Upper lobe of right lung (tissue), 1 donor: ENCODE measurements at regions not wholly inside any gene's neighbourhood (a gene's known extent, or its start where the extent isn't known, plus 50 kb on each side); places are given as distances from the start of the nearest gene placed in this dataset.

Experiments used
- ATAC-seq: fragments of 200-7000 bp; cut with Tn5 transposase; one replicate; pipeline ENCODE4 v1.9.1; 2020; ENCODE audit warnings: mild to moderate bottlenecking, moderate library complexity
- DNase-seq: peaks from one replicate; pipeline ENCODE4 v3.0.0-alpha.2; 2020
- H3K27ac ChIP-seq: fragments of 200-600 bp; one replicate; pipeline ENCODE4 v1.8.0; 2022
- H3K27me3 ChIP-seq: fragments of 200-600 bp; one replicate; pipeline ENCODE4 v1.8.0; 2022; ENCODE audit warnings: mild to moderate bottlenecking
- H3K36me3 ChIP-seq: fragments of 200-600 bp; one replicate; pipeline ENCODE4 v1.8.0; 2022
- H3K4me1 ChIP-seq: fragments of 200-600 bp; one replicate; pipeline ENCODE4 v1.8.0; 2022
- H3K4me3 ChIP-seq: fragments of 200-600 bp; one replicate; pipeline ENCODE4 v1.8.0; 2022; ENCODE audit warnings: mild to moderate bottlenecking
- H3K9me3 ChIP-seq: fragments of 200-600 bp; one replicate; pipeline ENCODE4 v1.8.0; 2022
- intact Hi-C: fragments of 100-400 bp; cut with DNase I; formaldehyde crosslinking; loops from one replicate; pipeline ENCODE4 v1.11.0; 2022
- TF ChIP-seq, protein P1 (sequence below): fragments of 200-600 bp; IDR thresholded peaks from one replicate; pipeline ENCODE4 v1.8.0; 2022; ENCODE audit warnings: antibody characterized with exemption
- donor health status: DM: no; HTN: yes; CAD: no; lungs with severe emphysema.

DNA sequence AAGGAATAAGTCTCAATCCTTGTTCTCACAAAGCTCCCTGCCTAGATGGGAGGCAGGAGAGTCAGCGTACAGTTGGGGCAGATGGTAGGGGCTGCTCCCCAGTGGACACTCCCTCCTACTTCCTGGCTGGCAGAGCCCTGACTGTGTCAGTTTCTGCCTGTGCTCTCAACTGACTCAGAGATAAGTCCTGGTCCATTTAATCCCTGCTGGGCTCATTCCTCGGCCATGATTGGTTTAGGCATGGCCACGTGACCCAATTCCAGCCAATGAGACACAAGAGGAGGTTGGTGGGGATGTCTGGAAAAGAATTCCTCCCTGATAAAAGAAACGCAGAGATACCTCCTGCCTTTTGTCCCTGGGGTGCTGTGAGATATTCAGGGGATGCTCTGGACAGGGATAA is 118.1 kb upstream of the SLC6A11 start:
- peaks cover 12% of the 10 kb centered on the region for H3K27me3 ChIP-seq
- intact Hi-C loops = no loop called here

DNA sequence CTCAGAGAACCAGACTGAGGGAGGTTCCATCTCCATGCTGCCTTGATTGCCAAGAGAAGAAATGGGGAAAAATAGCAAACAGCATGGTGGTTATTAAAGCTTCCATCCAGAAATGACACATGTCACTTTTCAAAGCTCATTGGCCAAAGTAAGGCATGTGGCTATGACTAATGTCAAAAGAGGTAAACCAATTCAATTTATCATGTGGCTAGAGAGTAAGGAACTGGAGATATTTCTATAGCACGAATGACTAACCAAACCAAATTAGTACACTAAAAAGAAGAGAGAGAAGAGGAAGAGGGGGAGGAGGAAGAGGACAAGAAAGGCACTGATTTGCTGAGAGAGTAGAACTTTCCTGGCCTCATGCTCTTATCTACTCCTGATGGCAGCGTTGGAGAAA is 115.2 kb upstream of the SLC6A11 start:
- DNase-seq = no peak
- H3K9me3 ChIP-seq = no peaks in the 10 kb centered on the region
- H3K4me3 ChIP-seq = no peak overlapping the region
- H3K36me3 ChIP-seq = no peaks in the 10 kb centered on the region
- ATAC-seq = no peak
- H3K27ac ChIP-seq = no peak overlapping the region
- peaks cover 35% of the 10 kb centered on the region for H3K27me3 ChIP-seq
- intact Hi-C loops = no loop called here
- H3K4me1 ChIP-seq = no peaks in the 10 kb centered on the region
- TF ChIP-seq, protein P1, sequence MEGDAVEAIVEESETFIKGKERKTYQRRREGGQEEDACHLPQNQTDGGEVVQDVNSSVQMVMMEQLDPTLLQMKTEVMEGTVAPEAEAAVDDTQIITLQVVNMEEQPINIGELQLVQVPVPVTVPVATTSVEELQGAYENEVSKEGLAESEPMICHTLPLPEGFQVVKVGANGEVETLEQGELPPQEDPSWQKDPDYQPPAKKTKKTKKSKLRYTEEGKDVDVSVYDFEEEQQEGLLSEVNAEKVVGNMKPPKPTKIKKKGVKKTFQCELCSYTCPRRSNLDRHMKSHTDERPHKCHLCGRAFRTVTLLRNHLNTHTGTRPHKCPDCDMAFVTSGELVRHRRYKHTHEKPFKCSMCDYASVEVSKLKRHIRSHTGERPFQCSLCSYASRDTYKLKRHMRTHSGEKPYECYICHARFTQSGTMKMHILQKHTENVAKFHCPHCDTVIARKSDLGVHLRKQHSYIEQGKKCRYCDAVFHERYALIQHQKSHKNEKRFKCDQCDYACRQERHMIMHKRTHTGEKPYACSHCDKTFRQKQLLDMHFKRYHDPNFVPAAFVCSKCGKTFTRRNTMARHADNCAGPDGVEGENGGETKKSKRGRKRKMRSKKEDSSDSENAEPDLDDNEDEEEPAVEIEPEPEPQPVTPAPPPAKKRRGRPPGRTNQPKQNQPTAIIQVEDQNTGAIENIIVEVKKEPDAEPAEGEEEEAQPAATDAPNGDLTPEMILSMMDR = no peak

More for the DNA sequence above, 118.1 kb upstream of the SLC6A11 start:
- no peak overlapping the region for H3K4me3 ChIP-seq
- DNase-seq = no peak
- no peaks in the 10 kb centered on the region for H3K4me1 ChIP-seq
- no peaks in the 10 kb centered on the region for H3K36me3 ChIP-seq
- TF ChIP-seq, protein P1 = no peak
- no peak overlapping the region for H3K27ac ChIP-seq
- no peaks in the 10 kb centered on the region for H3K9me3 ChIP-seq
- no peak for ATAC-seq

DNA sequence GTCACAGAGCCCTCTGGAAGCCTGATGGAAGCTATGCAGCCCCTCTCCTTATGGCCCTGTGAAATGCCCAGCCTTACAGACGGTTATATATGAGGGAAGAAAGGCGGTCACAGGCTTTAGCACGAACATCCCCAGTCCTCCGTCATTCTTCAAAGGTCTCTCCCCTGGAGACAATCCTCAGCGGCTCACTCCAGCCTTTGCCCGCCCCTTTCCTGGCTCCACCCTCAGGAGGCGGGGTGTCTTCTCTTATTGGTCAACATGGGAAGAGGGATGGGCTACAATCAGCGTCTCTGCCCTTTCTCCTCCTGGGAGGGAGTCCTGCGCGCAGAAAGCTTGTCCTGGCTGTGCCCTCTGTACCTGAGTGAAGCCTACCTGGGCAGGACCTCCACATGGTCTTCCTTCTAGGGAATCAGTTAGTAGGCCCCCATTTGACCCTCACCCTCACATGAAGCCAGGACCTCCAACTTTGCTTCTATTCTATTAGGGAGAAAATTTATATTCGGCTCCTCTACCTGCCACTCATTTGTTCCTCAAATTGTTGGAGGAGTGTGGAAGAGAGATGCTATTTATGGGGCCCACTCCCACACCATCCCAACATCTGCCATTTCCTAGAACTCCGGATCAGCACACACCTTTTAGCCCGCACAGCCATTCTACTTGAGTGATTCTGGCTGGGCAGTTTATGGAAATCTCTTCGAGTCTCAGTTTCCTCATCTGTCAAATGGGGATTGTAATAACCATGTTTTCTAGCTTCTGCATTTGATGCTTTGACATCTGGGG is 112.9 kb upstream of the SLC6A11 start:
- Histone ChIP-seq H3K9me3 (no peaks in the 10 kb centered on the region), H3K4me3 (no peak overlapping the region), H3K27ac (no peak overlapping the region), H3K27me3 (peaks cover 55% of the 10 kb centered on the region), H3K4me1 (no peaks in the 10 kb centered on the region), H3K36me3 (no peaks in the 10 kb centered on the region)
- DNase-seq = no peak
- intact Hi-C loops = no loop called here
- TF ChIP-seq, protein P1 = no peak
- no peak for ATAC-seq

DNA sequence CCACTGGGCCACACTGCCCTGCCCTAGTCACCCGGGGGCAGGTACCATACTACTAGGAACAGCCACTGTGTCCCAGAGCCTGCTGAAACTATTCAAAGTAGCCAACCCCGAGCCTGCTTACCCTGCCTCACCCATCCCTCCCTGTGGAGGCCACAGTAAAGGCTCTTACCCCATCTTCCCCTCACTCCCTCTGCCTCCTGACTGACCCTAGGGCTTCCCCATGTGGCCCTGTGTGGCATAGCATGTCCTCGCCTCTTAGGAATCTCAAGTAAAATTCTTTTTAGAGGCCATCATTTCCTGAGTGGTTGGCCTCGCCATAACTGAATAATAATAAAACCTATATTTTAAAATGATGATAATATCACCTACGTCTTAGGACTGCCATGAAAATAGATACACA is 112.2 kb upstream of the SLC6A11 start:
- H3K36me3 ChIP-seq = no peaks in the 10 kb centered on the region
- no peak for DNase-seq
- H3K27me3 ChIP-seq = peaks cover 62% of the 10 kb centered on the region
- no peak overlapping the region for H3K4me3 ChIP-seq
- no peak overlapping the region for H3K27ac ChIP-seq
- H3K9me3 ChIP-seq = no peaks in the 10 kb centered on the region
- peak; percentile 32 for ATAC-seq
- TF ChIP-seq, protein P1 = no peak
- H3K4me1 ChIP-seq = no peaks in the 10 kb centered on the region
- intact Hi-C loops = no loop called here

DNA sequence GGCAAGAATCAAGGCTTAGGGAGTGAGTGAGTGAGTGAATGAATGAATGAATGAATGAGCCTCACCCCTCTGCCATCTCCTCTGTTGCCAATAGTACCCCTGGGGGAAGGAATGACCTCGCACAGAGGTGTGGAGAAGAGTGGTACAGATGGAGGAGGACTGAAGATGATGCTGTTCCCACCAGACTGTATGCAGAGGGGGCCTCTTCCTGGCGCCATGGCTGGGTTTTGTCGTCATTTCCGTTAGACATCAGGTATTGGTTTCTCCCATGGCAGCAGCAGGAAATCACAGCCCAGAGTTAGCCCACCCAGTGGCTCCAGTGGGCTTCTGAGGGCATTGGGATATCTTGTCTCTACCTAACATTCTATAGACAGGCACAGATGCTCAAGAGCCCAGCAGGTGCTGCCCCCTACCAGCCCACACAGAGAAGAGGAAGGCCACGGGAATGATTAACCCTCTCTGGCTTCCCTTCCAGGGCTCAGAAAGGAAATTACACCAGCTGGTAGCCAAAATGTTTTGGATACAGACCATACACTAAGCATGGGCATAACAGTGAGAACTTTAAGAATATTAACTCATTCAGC is 109.8 kb upstream of the SLC6A11 start:
- no peaks in the 10 kb centered on the region for H3K36me3 ChIP-seq
- intact Hi-C loops = no loop called here
- TF ChIP-seq, protein P1 = no peak
- no peaks in the 10 kb centered on the region for H3K4me1 ChIP-seq
- peaks cover 72% of the 10 kb centered on the region for H3K27me3 ChIP-seq
- no peak overlapping the region for H3K27ac ChIP-seq
- no peak for DNase-seq
- no peak overlapping the region for H3K4me3 ChIP-seq
- no peaks in the 10 kb centered on the region for H3K9me3 ChIP-seq
- no peak for ATAC-seq
